Stimulated activated CD4-positive, alpha-beta T cell treated with anti-CD3 and anti-CD28 coated beads, TNF-alpha, amount 100 ng/mL, for 4 hours (primary cell): ENCODE measurements at regions not wholly inside any gene's neighbourhood (a gene's known extent, or its start where the extent isn't known, plus 50 kb on each side); places are given as distances from the start of the nearest gene placed in this dataset.

Source experiments
- DNase-seq, 3 experiments: peaks; one replicate each; pipeline ENCODE4 v3.0.0-alpha.2; 2020; ENCODE audit warnings: low read depth in 3 of 3

- DNase-seq = no peak
Measured at GRCh38 chr9:134228649-134229048, 64.3 kb upstream of the RNU6ATAC start.

GRCh38 chr9:134229466-134230091, 65.2 kb upstream of the RNU6ATAC start:
- no peak for DNase-seq

- no peak for DNase-seq
Measured at GRCh38 chr9:134230092-134230941, 66.0 kb upstream of the RNU6ATAC start.

GRCh38 chr9:134230942-134231325, 66.6 kb upstream of the RNU6ATAC start:
- DNase-seq = no peak

GRCh38 chr9:134231330-134231745, 67.0 kb upstream of the RNU6ATAC start:
- no peak for DNase-seq

GRCh38 chr9:134231767-134232166, 67.4 kb upstream of the RNU6ATAC start:
- DNase-seq = no peak

GRCh38 chr9:134233022-134233421, 68.7 kb upstream of the RNU6ATAC start:
- no peak for DNase-seq

GRCh38 chr9:134234001-134234660, 69.8 kb upstream of the RNU6ATAC start:
- no peak for DNase-seq

- no peak for DNase-seq
Measured at GRCh38 chr9:134234687-134235359, 70.5 kb upstream of the RNU6ATAC start.

- DNase-seq = no peak
Measured at GRCh38 chr9:134235366-134235765, 71.0 kb upstream of the RNU6ATAC start.

GRCh38 chr9:134236001-134236421, 71.6 kb upstream of the RNU6ATAC start:
- no peak for DNase-seq

- no peak for DNase-seq
Measured at GRCh38 chr9:134236935-134237629, 72.7 kb upstream of the RNU6ATAC start.

- no peak for DNase-seq
Measured at GRCh38 chr9:134237630-134238265, 73.4 kb upstream of the RNU6ATAC start.

GRCh38 chr9:134239130-134239903, 75.0 kb upstream of the RNU6ATAC start:
- no peak for DNase-seq

- no peak for DNase-seq
Measured at GRCh38 chr9:134239939-134240338, 75.6 kb upstream of the RNU6ATAC start.

- DNase-seq = no peak
Measured at GRCh38 chr9:134240361-134240760, 76.0 kb upstream of the RNU6ATAC start.

- no peak for DNase-seq
Measured at GRCh38 chr9:134242706-134243105, 78.3 kb upstream of the RNU6ATAC start.

GRCh38 chr9:134243778-134244467, 79.6 kb upstream of the RNU6ATAC start:
- DNase-seq = peak in 2 of 3 experiments; percentile 8

GRCh38 chr9:134245179-134245578, 80.8 kb upstream of the RNU6ATAC start:
- DNase-seq = no peak
